GM18861 (cell line): ENCODE measurements at regions not wholly inside any gene's neighbourhood (a gene's known extent, or its start where the extent isn't known, plus 50 kb on each side); places are given as distances from the start of the nearest gene placed in this dataset.
"Not testable (repeated sequence)": the region's sequence is repeated elsewhere in the genome, so short reads cannot be mapped to it uniquely, and the experiment has no call there.

Experiments used
- ATAC-seq: cut with Tn5 transposase; IDR thresholded peaks from one replicate; pipeline ENCODE4 v1.9.1; 2021; ENCODE audit not compliant: unreplicated experiment

DNA sequence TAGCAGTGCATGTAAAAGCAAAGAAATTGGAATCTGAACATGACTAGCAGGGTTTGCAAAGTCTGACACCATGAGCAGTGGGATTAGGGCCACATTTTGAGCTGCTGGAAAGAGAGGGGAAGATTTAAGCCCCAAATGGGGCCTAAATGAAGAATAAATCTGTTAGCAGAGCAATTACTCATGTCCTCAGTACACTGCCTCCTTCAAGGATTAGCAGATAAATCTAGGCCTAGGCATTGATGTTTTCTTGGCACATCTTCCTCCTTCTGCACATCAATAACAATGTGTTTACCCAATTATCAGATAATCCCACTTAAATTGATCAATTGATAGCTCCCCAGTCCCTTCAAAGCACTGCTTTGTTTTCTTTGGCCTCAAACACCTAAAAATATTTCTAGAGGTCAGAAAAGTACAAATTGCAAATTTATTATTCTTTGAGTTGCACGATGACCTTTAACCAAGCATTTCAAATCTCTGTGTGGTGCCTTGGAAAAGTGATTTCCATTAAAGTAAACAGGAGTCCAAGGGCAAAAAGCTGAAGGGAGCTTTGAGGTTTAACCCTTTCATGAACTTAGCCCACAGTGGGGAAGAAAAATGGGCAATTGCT is 514.7 kb upstream of the CHORDC1 start:
- no peak for ATAC-seq

DNA sequence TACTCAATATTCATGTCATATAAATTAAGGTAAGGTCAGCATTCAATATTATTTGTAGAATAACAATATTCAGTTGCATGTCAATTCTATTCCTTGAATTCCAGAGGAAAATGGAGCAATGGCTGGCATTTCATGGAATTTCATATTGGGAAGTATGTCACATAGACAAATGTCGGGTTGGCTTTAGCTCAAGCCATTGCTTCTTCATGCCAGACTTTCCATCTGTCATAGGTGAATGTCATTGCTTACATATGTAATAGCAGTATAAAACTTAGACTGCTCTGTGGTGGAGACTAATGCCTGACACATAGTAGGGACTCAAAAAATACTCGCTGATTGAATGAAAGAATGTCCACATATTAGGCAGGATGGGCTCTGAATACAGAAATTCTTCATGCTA is 509.6 kb upstream of the CHORDC1 start:
- no peak for ATAC-seq

DNA sequence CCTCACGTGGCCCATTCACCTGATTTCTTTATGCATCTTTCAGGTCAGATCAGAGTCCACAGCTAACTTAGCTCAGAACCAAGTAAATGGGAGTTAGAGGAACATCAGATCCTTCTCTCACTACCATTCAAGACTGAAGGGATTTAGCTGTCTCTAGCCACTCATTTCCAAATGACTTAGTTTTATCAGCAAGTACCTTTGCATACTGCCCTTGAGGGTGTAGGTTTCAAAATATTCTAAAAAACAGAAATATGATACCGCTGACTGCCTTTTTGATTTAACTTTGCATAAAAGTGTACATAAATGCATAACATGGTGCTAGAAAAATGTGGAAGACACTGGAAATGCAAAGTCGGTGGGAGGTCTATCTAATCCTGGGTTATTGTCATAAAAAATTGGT is 500.6 kb upstream of the CHORDC1 start:
- ATAC-seq, result no peak

DNA sequence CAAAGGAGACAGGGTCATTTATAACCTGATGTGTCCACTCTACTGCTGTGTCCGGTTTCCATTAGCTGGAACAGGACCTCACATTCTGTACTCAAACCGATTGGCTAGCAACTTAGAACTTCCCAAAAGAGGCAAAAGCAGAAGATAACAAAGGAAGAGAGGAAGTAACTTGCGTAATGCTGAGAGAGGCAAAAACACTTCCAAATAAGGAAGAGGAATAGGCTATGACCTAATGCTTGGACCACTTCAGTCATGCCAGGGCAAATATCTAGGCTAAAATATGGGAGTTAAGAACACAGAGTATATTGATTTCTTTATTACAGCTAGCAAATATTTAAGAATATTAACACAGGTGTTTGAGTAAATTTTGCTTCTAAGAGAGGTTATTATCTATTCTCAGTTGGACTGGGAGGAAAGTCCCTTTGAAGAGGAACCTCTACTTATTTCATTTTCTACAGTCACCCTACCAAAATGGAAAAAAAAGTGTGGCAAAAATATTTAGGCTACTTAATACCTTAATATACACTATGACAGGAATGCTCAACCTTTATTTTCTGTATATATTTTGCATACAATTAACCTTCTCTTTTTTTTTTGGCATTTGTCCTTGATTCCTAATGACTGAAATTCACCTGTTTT is 499.8 kb upstream of the CHORDC1 start:
- no peak for ATAC-seq

DNA sequence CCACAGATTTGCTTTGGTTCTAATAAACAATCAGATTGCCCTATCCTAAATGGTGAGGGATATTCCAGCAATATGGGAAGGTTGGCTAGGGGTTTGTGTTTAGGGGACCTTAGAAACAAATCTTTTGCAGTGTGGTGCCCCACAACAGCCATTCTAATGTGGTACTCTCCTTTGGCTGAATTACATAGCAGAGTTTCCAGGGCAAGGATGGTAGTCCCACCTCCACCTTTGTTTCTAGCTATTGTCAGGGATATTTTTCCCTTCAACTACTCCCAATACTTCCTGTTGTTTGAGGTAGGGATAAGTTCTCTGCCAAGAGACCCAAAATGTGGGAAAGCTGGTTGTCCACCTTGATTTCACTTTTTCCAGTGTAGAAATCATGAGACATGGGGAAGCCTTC is 494.7 kb upstream of the CHORDC1 start:
- no peak for ATAC-seq

DNA sequence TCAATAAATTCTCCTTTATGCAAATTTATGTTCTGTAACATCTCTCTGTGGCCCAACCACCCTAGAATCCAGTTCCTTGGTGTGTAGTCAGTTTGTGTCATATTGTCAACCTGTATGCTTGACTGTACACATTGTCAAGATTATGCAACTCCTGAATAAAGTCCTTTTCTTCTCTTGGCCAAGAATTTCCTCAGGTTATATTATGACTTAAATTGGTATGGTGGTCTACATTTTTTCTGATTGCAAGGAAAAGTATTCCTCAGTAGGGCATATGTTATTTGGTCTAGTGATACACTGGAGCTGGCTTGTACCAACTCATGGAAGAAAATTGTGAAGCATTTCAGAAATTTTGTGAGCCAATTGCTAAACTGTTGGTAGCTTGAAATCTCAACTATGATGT is 482.8 kb upstream of the CHORDC1 start:
- no peak for ATAC-seq

DNA sequence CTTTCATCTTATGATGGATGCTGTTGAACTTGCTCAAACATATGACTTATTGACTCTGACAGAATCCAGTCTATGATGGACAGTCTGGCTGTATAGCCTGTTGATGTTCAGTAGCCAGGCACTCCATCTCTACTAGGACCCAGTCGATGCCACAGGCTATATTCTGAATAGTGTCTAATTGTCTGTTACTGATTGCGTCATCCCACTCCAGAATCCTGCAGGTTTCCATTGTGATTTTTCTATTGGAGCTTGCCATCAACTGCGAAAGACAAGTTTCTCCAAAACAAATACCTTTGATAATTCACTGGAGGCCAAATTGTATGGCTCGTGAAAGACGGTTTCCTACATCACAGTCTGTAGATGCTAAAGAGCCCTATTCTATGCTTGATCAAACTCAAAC is 481.7 kb upstream of the CHORDC1 start:
- ATAC-seq, result no peak

DNA sequence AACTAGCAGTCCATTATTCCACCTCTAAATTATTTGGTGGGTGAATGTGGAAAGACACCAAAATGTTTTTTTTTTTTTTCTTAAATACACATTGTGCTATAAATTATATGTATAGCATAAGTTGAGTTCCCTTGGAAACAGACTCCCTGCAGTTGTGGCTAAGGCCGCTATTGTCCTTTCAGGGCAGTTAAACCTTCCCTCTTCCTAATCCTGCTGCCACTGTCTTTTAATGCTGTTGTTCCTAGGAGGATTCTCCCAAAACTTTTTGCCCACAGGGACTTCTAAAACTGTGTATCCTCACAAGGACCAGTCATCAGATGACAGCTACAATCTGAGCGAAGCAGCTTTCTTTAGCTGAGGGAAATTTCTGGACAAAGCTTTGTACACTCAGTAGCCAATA is 478.9 kb upstream of the CHORDC1 start:
- ATAC-seq, result no peak

DNA sequence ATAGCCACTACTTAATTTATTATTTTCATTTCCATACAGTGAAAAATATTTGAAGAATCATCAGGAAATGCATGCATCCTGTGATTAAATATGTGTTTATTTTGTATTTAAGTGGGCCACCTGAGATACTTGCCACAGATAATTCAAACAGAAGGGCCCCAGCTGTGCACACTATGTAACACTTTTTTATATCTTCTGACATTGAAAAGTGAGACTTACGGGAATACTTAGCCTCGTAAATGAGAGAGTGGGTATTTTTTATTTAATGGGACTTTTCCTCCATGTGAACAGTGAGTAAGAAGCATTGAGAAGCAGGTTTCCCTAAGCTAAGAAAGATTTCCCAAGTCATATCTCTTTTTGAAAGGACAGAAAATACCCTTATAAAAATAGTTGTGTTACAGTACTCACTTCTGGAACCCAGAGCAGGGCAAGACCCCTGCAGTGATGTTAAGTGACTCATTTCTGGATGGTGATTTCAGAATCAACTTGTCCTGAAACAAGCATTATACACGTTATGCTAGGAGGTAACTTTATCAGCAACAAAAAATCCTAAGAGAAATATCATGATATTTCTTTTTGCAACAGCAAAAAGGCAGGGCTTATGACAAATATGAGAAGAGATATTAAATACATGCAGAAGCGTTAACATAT is 478.1 kb upstream of the CHORDC1 start:
- ATAC-seq, result peak; percentile 46

DNA sequence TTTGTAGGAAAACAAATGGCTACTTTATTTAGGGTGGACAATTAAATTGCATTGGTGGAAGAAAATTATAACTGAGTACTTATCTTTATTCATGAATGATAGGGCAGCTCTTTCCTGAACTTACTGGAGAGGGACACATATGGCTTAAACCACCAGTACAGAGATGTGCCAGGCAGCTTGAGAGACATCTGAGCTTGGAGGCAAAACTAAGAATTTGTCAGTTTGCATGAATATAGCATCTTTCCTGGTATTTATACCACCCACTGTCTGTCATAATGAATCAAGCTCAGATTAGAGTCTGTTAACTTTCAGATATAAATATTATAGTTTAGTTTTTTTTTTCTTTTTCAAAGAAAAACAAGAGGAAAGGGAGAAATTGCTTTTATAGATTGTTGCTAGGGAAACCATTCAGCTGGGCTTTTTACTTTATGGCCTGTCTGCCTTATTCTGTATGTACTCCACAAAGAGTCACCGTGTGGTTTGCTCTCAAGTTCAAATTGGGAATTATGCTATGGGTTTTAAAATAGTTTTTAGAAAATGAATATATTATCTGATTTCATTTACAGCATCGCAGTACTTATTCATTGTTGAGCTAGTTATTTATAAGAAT is 477.0 kb upstream of the CHORDC1 start:
- ATAC-seq, result no peak

DNA sequence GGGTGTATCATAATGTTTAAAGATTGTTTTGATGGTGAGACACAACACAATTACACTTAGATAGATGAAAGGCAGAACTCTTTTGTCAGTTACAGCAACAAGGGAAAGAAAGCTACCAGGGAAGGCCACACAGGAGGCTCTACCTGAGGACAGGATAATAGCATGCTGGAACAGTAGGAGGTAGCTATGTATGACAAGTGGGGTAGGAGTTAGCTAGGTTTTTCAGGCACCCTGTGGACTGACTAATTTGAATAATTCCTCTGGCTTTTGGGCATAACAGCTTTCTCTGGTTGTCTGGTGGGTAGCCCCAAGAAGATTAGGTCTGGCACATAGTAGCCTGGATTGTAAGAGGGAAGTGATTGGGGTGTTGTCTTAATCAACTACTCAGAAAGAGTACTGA is 475.4 kb upstream of the CHORDC1 start:
- no peak for ATAC-seq

DNA sequence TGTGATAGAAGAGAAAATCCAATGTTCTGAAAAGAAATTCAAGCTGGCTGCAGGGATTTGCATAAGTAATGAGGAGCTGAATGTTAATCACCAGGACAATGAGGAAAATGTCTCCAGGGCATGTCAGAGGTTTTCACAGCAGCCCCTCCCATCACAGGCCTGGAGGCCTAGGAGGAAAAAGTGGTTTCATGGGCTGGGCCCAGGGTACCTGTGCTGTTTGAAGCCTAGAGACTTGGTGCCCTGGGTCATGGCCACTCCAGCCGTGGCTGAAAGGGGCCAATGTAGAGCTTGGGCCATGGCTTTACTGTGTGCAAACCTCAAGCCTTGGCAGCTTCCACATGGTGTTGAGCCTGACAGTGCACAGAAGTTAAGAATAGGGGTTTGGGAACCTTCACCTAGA is 452.6 kb upstream of the CHORDC1 start:
- ATAC-seq, result not testable (repeated sequence)

DNA sequence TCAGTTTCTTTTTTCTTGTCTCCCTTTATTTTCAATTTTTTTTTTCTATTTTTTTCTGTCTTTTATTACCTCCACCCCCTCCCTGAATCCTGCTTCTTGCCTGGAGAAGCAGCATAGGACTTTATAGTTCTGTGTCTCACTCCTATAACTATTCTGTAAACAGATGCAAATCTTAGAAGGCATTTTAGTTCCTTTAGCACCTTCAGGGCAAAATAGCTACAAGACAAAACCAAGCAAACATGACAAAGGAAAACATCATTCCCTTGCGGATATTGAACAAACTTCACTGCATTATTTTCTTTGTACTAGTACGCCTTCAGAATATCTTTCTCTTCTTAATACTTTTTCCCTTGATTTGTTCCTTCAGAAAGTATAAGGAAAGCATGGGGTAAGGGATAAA is 446.2 kb upstream of the CHORDC1 start:
- no peak for ATAC-seq

DNA sequence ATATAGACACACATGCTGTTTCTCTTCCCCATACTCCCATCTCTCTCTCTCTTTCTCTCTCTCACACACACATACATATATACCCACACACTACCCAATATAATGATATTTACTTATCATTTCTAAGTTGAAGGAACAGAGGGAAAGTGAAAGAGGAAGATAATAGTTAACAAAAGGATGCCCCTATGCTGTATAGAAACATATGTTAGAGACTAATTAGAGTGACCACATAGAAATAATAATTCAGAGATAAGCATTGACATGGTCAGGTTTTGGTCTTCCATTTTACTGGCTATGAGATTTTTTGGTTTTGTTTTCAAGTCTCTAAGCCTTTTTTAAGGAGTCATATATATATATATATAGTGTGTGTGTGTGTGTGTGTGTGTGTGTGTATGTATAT is 445.7 kb upstream of the CHORDC1 start:
- peak; percentile 62 for ATAC-seq

DNA sequence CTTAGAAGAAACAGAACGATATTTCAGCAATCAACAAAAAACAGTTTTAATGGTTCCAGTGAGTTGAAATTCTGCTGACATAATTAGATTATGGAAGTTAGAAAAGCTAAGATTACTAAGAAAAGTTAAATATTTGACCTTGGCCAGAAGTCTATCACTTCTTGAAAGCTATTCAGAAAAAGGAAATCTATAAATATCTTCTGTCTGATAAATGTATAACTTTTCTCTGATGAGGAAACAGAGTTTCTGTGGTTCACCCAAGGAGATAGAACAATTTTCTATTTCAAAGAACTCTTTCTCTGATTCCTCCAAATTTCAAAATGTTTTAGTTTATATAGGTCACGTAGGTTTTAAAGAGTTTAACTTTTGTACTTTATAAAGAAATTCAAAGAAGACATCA is 438.4 kb upstream of the CHORDC1 start:
- ATAC-seq, result peak; percentile 99

DNA sequence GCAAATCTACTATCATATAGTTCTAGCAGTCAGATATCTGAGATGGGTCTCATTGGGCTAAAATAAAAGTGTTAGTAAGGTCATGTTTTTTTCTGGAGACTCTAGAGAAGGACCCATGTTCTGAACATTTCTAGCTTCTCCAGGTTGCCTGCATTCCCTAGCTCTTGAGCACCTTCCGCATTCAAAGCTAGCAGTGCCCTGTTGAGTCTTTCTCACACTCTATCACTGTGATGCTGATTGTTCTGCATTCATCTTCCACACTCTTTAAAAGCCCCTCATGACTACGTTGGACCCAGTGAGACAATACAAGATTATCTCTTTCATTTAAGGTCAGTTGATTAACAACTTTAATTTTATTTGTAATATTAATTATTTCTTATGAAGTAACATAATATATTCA is 433.3 kb upstream of the CHORDC1 start:
- no peak for ATAC-seq

DNA sequence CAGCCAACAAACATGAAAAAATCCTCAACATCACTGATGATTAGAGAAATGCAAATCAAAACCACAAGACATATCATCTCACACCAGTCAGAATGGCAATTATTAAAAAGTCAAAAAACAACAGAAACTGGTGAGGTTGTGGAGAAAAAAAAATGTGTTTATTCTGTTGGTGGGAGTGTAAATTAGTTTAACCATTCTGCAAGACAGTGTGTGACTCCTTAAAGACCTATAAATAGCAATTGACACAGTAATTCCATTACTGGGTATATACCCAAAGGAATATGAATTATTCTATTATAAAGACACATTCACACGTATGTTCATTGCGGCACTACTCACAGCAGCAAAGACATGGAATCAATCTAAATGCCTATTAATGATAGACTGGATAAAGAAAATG is 427.3 kb upstream of the CHORDC1 start:
- ATAC-seq, result no peak

DNA sequence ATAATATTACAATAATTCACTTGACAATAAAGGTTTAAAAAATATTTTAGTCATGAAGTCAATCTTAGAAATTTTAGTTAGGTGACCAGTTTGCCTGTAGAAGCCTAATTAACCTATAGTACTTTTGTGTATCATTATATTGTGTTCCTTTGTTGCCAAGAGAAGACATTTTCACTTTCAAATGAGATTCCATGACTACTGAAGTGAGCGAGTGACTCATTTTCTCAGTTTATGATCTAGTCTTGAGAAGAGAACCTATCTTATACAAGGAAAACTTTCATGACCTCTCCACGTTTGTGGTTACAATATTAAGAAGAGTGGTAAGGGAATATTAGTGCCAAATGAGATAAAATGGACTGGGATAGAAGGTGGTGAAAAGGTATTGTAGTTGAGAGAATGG is 423.9 kb upstream of the CHORDC1 start:
- ATAC-seq, result no peak

DNA sequence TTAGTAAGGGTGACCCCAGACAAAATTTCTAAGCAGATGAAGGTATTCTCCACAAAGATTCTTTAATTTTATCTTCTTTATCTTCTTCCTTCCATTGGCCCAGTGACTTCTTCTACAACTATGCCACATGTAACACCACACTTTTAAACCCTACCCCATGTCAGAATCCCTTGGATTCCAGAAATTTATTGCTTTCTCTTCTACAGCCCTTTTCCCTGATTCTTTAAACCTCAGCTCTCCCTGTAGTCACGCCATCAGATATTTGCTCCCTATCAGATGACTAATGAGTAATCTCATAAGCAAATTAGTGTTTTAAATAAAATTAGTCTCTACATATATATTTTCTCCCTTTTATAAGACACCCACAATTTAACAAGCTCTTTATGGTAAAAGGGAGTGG is 423.4 kb upstream of the CHORDC1 start:
- no peak for ATAC-seq

DNA sequence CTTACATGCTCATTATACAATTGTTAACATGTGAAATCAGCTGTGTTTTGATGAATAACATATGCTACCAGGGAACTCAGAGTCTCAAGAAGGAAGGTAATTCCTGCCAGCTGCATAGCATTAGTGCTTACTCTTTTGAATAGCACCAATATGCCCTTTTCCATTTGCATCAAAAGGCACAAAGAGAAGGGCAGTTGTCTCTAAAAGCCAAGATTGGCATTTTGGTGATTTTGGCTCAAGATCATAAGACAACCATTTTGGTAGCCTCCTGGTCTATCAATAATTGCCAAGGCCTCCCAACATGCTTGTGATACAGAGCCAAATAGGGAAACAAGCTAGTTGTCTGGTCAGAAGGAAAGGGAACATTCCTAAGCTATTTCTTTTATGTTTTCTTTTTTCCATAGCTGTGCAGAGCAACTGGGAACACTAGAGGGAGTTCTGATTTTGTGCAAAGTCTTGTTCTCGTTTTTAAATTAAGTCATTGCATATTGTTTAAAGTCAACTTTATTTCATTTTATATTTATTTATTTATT is 416.7 kb upstream of the CHORDC1 start:
- ATAC-seq, result no peak

DNA sequence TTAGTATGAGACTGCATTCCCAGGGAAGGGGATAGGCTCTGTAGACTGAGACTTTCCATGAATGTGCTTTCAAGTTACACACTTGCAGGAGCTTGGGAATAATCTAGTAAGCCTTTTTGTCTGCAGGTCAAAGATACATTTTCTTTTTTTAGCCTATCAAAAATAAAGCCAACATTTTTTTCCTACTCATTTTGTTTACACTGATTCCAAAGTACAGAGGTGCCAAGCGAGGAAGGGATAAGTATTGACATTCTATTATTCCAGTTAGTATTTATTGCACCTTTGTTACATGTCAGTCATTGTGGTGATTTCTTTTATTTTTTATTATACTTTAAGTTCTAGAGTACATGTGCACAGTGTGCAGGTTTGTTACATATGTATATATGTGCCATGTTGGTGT is 413.0 kb upstream of the CHORDC1 start:
- ATAC-seq, result no peak

DNA sequence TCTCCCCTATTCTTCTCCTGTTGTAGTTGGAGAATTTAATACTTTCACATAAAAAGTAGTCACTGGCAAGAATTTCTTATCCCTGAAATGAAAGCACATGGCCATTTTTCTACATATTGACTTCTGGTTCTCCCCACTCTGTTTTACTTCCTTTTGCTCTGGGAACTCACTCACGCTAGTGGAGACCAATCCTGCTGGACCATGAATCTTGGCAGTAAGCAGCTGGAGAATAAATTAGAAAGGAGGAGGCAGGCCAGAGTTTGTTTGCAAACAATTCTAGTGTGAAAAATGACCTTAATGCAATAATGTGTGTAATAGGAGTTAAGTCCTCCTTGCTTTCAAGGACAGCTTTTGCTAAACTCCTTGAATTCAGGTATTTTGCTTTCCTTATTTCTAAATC is 412.3 kb upstream of the CHORDC1 start:
- no peak for ATAC-seq
